ENCODE measurements at regions not wholly inside any gene's neighbourhood (a gene's known extent, or its start where the extent isn't known, plus 50 kb on each side); places are given as distances from the start of the nearest gene placed in this dataset.

- Histone ChIP-seq H3K27ac (ENCODE audit: low read depth, low read length) (no peak overlapping the region), H3K4me3 (ENCODE audit: low read depth, low read length) (no peak overlapping the region), H3K27me3 (ENCODE audit: insufficient read depth, low read length) (no peaks in the 10 kb centered on the region), H2AFZ (ENCODE audit: low read length, unreplicated experiment) (no peak overlapping the region), H3K4me1 (ENCODE audit: control insufficient read depth, insufficient read depth, low read length, unreplicated experiment) (no peaks in the 10 kb centered on the region), H3K79me2 (ENCODE audit: control insufficient read depth, insufficient read depth, low read length, unreplicated experiment) (no peaks in the 10 kb centered on the region), H3K36me3 (ENCODE audit: insufficient read depth, low read length) (no peaks in the 10 kb centered on the region)
Observed at GRCh38 chr14:38350102-38350501, 94.2 kb upstream of the CLEC14A start.

- H3K4me3 ChIP-seq (ENCODE audit: low read depth, low read length), result no peak overlapping the region
- H3K27ac ChIP-seq (ENCODE audit: low read depth, low read length), result peak overlapping the region; percentile 54
- H3K79me2 ChIP-seq (ENCODE audit: control insufficient read depth, insufficient read depth, low read length, unreplicated experiment), result no peaks in the 10 kb centered on the region
- H3K36me3 ChIP-seq (ENCODE audit: insufficient read depth, low read length), result no peaks in the 10 kb centered on the region
- no peaks in the 10 kb centered on the region for H3K27me3 ChIP-seq (ENCODE audit: insufficient read depth, low read length)
- no peak overlapping the region for H2AFZ ChIP-seq (ENCODE audit: low read length, unreplicated experiment)
- H3K4me1 ChIP-seq (ENCODE audit: control insufficient read depth, insufficient read depth, low read length, unreplicated experiment), result peaks cover 44% of the 10 kb centered on the region
Observed at GRCh38 chr14:38342803-38343202, 86.9 kb upstream of the CLEC14A start.

- H3K27me3 ChIP-seq (ENCODE audit: insufficient read depth, low read length), result no peaks in the 10 kb centered on the region
- H3K36me3 ChIP-seq (ENCODE audit: insufficient read depth, low read length), result no peaks in the 10 kb centered on the region
- peaks cover 51% of the 10 kb centered on the region for H3K4me1 ChIP-seq (ENCODE audit: control insufficient read depth, insufficient read depth, low read length, unreplicated experiment)
- H3K27ac ChIP-seq (ENCODE audit: low read depth, low read length), result peak overlapping the region; percentile 32; the same call in 1 of the 2 replicates
- H3K79me2 ChIP-seq (ENCODE audit: control insufficient read depth, insufficient read depth, low read length, unreplicated experiment), result no peaks in the 10 kb centered on the region
- no peak overlapping the region for H3K4me3 ChIP-seq (ENCODE audit: low read depth, low read length)
- H2AFZ ChIP-seq (ENCODE audit: low read length, unreplicated experiment), result no peak overlapping the region
Observed at GRCh38 chr14:38339696-38340095, 83.8 kb upstream of the CLEC14A start.

- peak overlapping the region; percentile 17 for H2AFZ ChIP-seq (ENCODE audit: low read length, unreplicated experiment)
- H3K27ac ChIP-seq (ENCODE audit: low read depth, low read length), result no peak overlapping the region
- no peaks in the 10 kb centered on the region for H3K36me3 ChIP-seq (ENCODE audit: insufficient read depth, low read length)
- no peaks in the 10 kb centered on the region for H3K79me2 ChIP-seq (ENCODE audit: control insufficient read depth, insufficient read depth, low read length, unreplicated experiment)
- H3K4me1 ChIP-seq (ENCODE audit: control insufficient read depth, insufficient read depth, low read length, unreplicated experiment), result peaks cover 33% of the 10 kb centered on the region
- no peak overlapping the region; the same call in 1 of the 2 replicates for H3K4me3 ChIP-seq (ENCODE audit: low read depth, low read length)
- H3K27me3 ChIP-seq (ENCODE audit: insufficient read depth, low read length), result no peaks in the 10 kb centered on the region
Observed at GRCh38 chr14:38336298-38336697, 80.4 kb upstream of the CLEC14A start.

- H3K4me3 ChIP-seq (ENCODE audit: low read depth, low read length), result no peak overlapping the region
- no peaks in the 10 kb centered on the region for H3K36me3 ChIP-seq (ENCODE audit: insufficient read depth, low read length)
Observed at GRCh38 chr14:38330275-38330674, 74.4 kb upstream of the CLEC14A start.

GRCh38 chr14:38329246-38329645 lies 73.4 kb upstream of the CLEC14A start:
- H3K27ac ChIP-seq (ENCODE audit: low read depth, low read length), result no peak overlapping the region
- no peaks in the 10 kb centered on the region for H3K36me3 ChIP-seq (ENCODE audit: insufficient read depth, low read length)

More at GRCh38 chr14:38330275-38330674, 74.4 kb upstream of the CLEC14A start:
- no peaks in the 10 kb centered on the region for H3K4me1 ChIP-seq (ENCODE audit: control insufficient read depth, insufficient read depth, low read length, unreplicated experiment)
- no peak overlapping the region for H3K27ac ChIP-seq (ENCODE audit: low read depth, low read length)
- no peaks in the 10 kb centered on the region for H3K27me3 ChIP-seq (ENCODE audit: insufficient read depth, low read length)
- no peak overlapping the region for H2AFZ ChIP-seq (ENCODE audit: low read length, unreplicated experiment)
- no peaks in the 10 kb centered on the region for H3K79me2 ChIP-seq (ENCODE audit: control insufficient read depth, insufficient read depth, low read length, unreplicated experiment)

GRCh38 chr14:38316922-38317321 lies 61.0 kb upstream of the CLEC14A start:
- Histone ChIP-seq H3K79me2 (ENCODE audit: control insufficient read depth, insufficient read depth, low read length, unreplicated experiment) (no peaks in the 10 kb centered on the region), H3K27ac (ENCODE audit: low read depth, low read length) (no peak overlapping the region), H3K36me3 (ENCODE audit: insufficient read depth, low read length) (no peaks in the 10 kb centered on the region), H3K27me3 (ENCODE audit: insufficient read depth, low read length) (no peaks in the 10 kb centered on the region), H3K4me3 (ENCODE audit: low read depth, low read length) (no peak overlapping the region), H3K4me1 (ENCODE audit: control insufficient read depth, insufficient read depth, low read length, unreplicated experiment) (peaks cover 19% of the 10 kb centered on the region), H2AFZ (ENCODE audit: low read length, unreplicated experiment) (no peak overlapping the region)

More at GRCh38 chr14:38329246-38329645, 73.4 kb upstream of the CLEC14A start:
- H2AFZ ChIP-seq (ENCODE audit: low read length, unreplicated experiment), result no peak overlapping the region
- no peaks in the 10 kb centered on the region for H3K79me2 ChIP-seq (ENCODE audit: control insufficient read depth, insufficient read depth, low read length, unreplicated experiment)
- H3K4me3 ChIP-seq (ENCODE audit: low read depth, low read length), result no peak overlapping the region
- no peaks in the 10 kb centered on the region for H3K4me1 ChIP-seq (ENCODE audit: control insufficient read depth, insufficient read depth, low read length, unreplicated experiment)
- H3K27me3 ChIP-seq (ENCODE audit: insufficient read depth, low read length), result no peaks in the 10 kb centered on the region

- no peak overlapping the region for H2AFZ ChIP-seq (ENCODE audit: low read length, unreplicated experiment)
- no peak overlapping the region for H3K4me3 ChIP-seq (ENCODE audit: low read depth, low read length)
- no peaks in the 10 kb centered on the region for H3K27me3 ChIP-seq (ENCODE audit: insufficient read depth, low read length)
- H3K27ac ChIP-seq (ENCODE audit: low read depth, low read length), result no peak overlapping the region
- H3K36me3 ChIP-seq (ENCODE audit: insufficient read depth, low read length), result no peaks in the 10 kb centered on the region
- H3K79me2 ChIP-seq (ENCODE audit: control insufficient read depth, insufficient read depth, low read length, unreplicated experiment), result no peaks in the 10 kb centered on the region
- peaks cover 32% of the 10 kb centered on the region for H3K4me1 ChIP-seq (ENCODE audit: control insufficient read depth, insufficient read depth, low read length, unreplicated experiment)
Observed at GRCh38 chr14:38311655-38312054, 55.8 kb upstream of the CLEC14A start.

- Histone ChIP-seq H3K27me3 (ENCODE audit: insufficient read depth, low read length) (no peaks in the 10 kb centered on the region), H3K27ac (ENCODE audit: low read depth, low read length) (no peak overlapping the region)
Observed at GRCh38 chr14:38310420-38310995, 54.6 kb upstream of the CLEC14A start.

GRCh38 chr14:38309522-38310277 lies 53.8 kb upstream of the CLEC14A start:
- peaks cover 32% of the 10 kb centered on the region for H3K4me1 ChIP-seq (ENCODE audit: control insufficient read depth, insufficient read depth, low read length, unreplicated experiment)
- no peak overlapping the region for H3K4me3 ChIP-seq (ENCODE audit: low read depth, low read length)
- no peaks in the 10 kb centered on the region for H3K36me3 ChIP-seq (ENCODE audit: insufficient read depth, low read length)
- no peak overlapping the region for H2AFZ ChIP-seq (ENCODE audit: low read length, unreplicated experiment)
- no peak overlapping the region for H3K27ac ChIP-seq (ENCODE audit: low read depth, low read length)
- no peaks in the 10 kb centered on the region for H3K79me2 ChIP-seq (ENCODE audit: control insufficient read depth, insufficient read depth, low read length, unreplicated experiment)
- no peaks in the 10 kb centered on the region for H3K27me3 ChIP-seq (ENCODE audit: insufficient read depth, low read length)

More at GRCh38 chr14:38310420-38310995, 54.6 kb upstream of the CLEC14A start:
- H3K79me2 ChIP-seq (ENCODE audit: control insufficient read depth, insufficient read depth, low read length, unreplicated experiment), result no peaks in the 10 kb centered on the region
- H3K4me1 ChIP-seq (ENCODE audit: control insufficient read depth, insufficient read depth, low read length, unreplicated experiment), result peaks cover 32% of the 10 kb centered on the region
- no peaks in the 10 kb centered on the region for H3K36me3 ChIP-seq (ENCODE audit: insufficient read depth, low read length)
- H2AFZ ChIP-seq (ENCODE audit: low read length, unreplicated experiment), result peak overlapping the region; percentile 67
- H3K4me3 ChIP-seq (ENCODE audit: low read depth, low read length), result no peak overlapping the region

All from ACC112 (cell line).